ENCODE measurements at regions not wholly inside any gene's neighbourhood (a gene's known extent, or its start where the extent isn't known, plus 50 kb on each side); places are given as distances from the start of the nearest gene placed in this dataset.

DNA sequence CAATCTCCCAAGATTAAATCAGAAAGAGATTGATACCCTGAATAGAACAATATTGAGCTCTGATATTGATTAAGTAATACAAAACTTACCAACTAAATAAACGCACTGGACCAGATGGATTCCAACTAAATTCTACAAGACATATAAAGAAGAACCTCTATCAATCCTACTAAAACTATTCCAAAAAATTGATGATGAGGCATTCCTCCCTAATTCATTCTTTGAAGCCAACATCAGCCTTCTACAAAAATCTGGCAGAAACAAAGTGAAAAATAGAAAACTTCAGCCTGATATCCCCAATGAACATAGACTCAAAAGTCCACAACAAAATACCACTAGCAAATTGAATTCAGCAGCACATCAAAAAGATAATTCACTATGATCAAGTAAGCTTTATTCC, 695.5 kb downstream of the NYAP2 start:
- peaks cover 17 to 26% of the 10 kb centered on the region in 2 experiments for H3K9me3 Mint-ChIP-seq
- WGBS (ENCODE audit: extremely low coverage, insufficient read length, low lambda C conversion rate): no CpG with 5 or more reads among the region's 1 CpG
- Histone ChIP-seq H3K4me1 (ENCODE audit: insufficient read depth, low read length) (no peaks in the 10 kb centered on the region), H3K23me2 (ENCODE audit: insufficient read length, low read depth, low read length, poor library complexity, severe bottlenecking) (no peaks in the 10 kb centered on the region), H3K27ac (ENCODE audit: insufficient read length, low read depth, low read length) (no peak overlapping the region), H3K4ac (ENCODE audit: low read depth, low read length) (no peak overlapping the region), H2AFZ (ENCODE audit: low read length) (no peak overlapping the region), H2BK12ac (ENCODE audit: insufficient read length, low read depth, low read length) (no peak overlapping the region), H2BK20ac (ENCODE audit: low read depth, low read length, poor library complexity, severe bottlenecking) (no peak overlapping the region), H2AK5ac (ENCODE audit: insufficient read length, low read length) (no peak overlapping the region), H4K8ac (replicated peaks; ENCODE audit: insufficient read length, low read depth, low read length) (no peak overlapping the region), H3K9ac (ENCODE audit: extremely low read depth, insufficient read length, low read length) (no peak overlapping the region), H3K56ac (ENCODE audit: insufficient read length, low read depth, low read length) (no peak overlapping the region), H3T11ph (ENCODE audit: low read length) (no peak overlapping the region), H4K20me1 (ENCODE audit: control insufficient read depth, insufficient read depth, insufficient read length) (no peaks in the 10 kb centered on the region), H3K14ac (ENCODE audit: insufficient read depth, low read length) (no peak overlapping the region), H3K27me3 (ENCODE audit: insufficient read depth, low read length) (no peaks in the 10 kb centered on the region), H2BK15ac (ENCODE audit: low read depth, low read length) (no peak overlapping the region), H4K91ac (ENCODE audit: insufficient read length, low read depth, low read length) (no peak overlapping the region), H2BK5ac (ENCODE audit: insufficient read length, low read length) (no peak overlapping the region), H3K18ac (ENCODE audit: insufficient read length, low read depth, low read length) (no peak overlapping the region), H3K23ac (ENCODE audit: insufficient read length, low read depth, low read length) (no peak overlapping the region), H3K79me2 (ENCODE audit: insufficient read depth, low read length) (no peaks in the 10 kb centered on the region), H3K79me1 (ENCODE audit: insufficient read depth, low read depth, low read length, poor library complexity, severe bottlenecking) (no peaks in the 10 kb centered on the region), H4K5ac (ENCODE audit: insufficient read length, low read depth, low read length) (no peak overlapping the region), H3K4me2 (ENCODE audit: insufficient read depth, insufficient read length, low read length) (no peak overlapping the region), H2BK120ac (ENCODE audit: low read depth, low read length, poor library complexity, severe bottlenecking) (no peak overlapping the region), H3K9me3 (ENCODE audit: control insufficient read depth, low read depth, low read length) (no peaks in the 10 kb centered on the region)
- TF ChIP-seq, protein P1, sequence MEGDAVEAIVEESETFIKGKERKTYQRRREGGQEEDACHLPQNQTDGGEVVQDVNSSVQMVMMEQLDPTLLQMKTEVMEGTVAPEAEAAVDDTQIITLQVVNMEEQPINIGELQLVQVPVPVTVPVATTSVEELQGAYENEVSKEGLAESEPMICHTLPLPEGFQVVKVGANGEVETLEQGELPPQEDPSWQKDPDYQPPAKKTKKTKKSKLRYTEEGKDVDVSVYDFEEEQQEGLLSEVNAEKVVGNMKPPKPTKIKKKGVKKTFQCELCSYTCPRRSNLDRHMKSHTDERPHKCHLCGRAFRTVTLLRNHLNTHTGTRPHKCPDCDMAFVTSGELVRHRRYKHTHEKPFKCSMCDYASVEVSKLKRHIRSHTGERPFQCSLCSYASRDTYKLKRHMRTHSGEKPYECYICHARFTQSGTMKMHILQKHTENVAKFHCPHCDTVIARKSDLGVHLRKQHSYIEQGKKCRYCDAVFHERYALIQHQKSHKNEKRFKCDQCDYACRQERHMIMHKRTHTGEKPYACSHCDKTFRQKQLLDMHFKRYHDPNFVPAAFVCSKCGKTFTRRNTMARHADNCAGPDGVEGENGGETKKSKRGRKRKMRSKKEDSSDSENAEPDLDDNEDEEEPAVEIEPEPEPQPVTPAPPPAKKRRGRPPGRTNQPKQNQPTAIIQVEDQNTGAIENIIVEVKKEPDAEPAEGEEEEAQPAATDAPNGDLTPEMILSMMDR (conservative IDR thresholded peaks at IDR 0.05): no peak
- no peak for DNase-seq
- H3K4me3 Mint-ChIP-seq: no peak overlapping the region
- no peaks in the 10 kb centered on the region for H3K27me3 Mint-ChIP-seq (ENCODE audit: low read depth)
- H3K36me3 Mint-ChIP-seq (ENCODE audit: insufficient read depth in 1 of 3, low read depth in 3 of 3): peaks cover 0 to 29% (median 3%) of the 10 kb centered on the region in 3 experiments; a peak in 4 of 7 replicates
- H3K27ac Mint-ChIP-seq: no peak overlapping the region
- H3K4me1 Mint-ChIP-seq: peaks cover 0 to 4% of the 10 kb centered on the region in 2 experiments; a peak in 1 of 4 replicates

All from H9 (cell line).